Fibroblast of upper back skin (primary cell): ENCODE measurements at regions not wholly inside any gene's neighbourhood (a gene's known extent, or its start where the extent isn't known, plus 50 kb on each side); places are given as distances from the start of the nearest gene placed in this dataset.

Experiments used
- DNase-seq: peaks from one replicate; pipeline ENCODE4 v3.0.0-alpha.2; 2013

- DNase-seq: no peak
Observed at GRCh38 chr7:133195868-133196267, 57.0 kb upstream of the EXOC4 start.

GRCh38 chr7:133196856-133197612, 55.8 kb upstream of the EXOC4 start:
- DNase-seq: no peak

- no peak for DNase-seq
Observed at GRCh38 chr7:133197972-133198544, 54.8 kb upstream of the EXOC4 start.

- DNase-seq: no peak
Observed at GRCh38 chr7:133199831-133200230, 53.0 kb upstream of the EXOC4 start.

GRCh38 chr7:133201470-133201869, 51.4 kb upstream of the EXOC4 start:
- DNase-seq: no peak

GRCh38 chr7:133202942-133203341, 49.9 kb upstream of the EXOC4 start:
- DNase-seq: no peak
